ENCODE measurements at regions not wholly inside any gene's neighbourhood (a gene's known extent, or its start where the extent isn't known, plus 50 kb on each side); places are given as distances from the start of the nearest gene placed in this dataset.

DNA sequence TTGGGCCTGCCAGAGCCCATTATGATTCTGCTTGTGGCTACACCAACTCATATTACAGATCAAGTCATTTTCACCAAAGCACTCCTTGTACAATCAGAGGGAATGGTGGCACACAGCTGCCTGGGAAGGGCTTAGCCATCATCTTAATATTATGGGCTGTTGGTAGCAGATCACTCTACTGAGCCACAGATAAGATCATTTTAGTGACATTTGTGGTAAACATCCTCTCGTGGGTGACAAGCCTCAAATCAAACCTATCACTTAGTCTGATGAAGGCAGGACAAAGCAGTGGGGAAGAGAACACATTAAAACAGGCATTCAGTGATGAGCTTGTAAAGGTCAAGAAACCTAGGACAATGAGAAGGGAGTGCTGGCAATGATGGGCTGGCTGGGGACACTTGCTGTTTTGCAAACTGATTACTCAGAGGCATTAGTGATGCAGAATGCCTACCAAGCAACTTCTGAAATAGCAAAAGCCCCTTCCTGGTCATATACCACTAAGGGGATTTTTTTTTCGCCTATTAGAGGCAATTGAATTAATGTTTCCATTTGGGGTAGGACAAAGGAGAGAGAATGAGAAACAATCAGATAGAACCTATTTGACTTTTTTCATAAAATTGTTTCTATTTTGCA is 137.5 kb upstream of the WDR11 start:
- SMC1A ChIA-PET (ENCODE audit: uncharacterized antibody, unreplicated experiment), result no interaction called here
- no peak for DNase-seq (ENCODE audit: low read depth, low spot score)
- BruUV-seq (replicated peaks), result no TSS peak
- Histone ChIP-seq H3K79me2 (ENCODE audit: control insufficient read depth, insufficient read depth, low read length) (no peaks in the 10 kb centered on the region), H3K4me1 (ENCODE audit: control insufficient read depth, insufficient read depth, low read length) (no peaks in the 10 kb centered on the region), H2AFZ (ENCODE audit: control insufficient read depth, low read depth, low read length) (no peak overlapping the region), H3K36me3 (ENCODE audit: control insufficient read depth in 2 of 2, insufficient read depth in 2 of 2, low read length in 1 of 2) (no peaks in the 10 kb centered on the region), H4K20me1 (ENCODE audit: control insufficient read depth, insufficient read depth) (no peaks in the 10 kb centered on the region), H3K4me3 (no peak overlapping the region), H3K4me2 (ENCODE audit: control insufficient read depth, insufficient read depth) (no peak overlapping the region), H3K9me3 (replicated peaks; ENCODE audit: control insufficient read depth, insufficient read depth, low read length) (no peaks in the 10 kb centered on the region), H3K27ac (ENCODE audit: control insufficient read depth, insufficient read depth) (no peak overlapping the region), H3K9ac (ENCODE audit: control insufficient read depth, insufficient read depth, low read length) (no peak overlapping the region), H3K27me3 (replicated peaks in 1 of 2; ENCODE audit: control insufficient read depth in 2 of 2, insufficient read depth in 2 of 2, low read length in 1 of 2) (no peaks in the 10 kb centered on the region)
- RAD21 ChIA-PET (ENCODE audit: unreplicated experiment), result interaction anchor here (0.9 kb wide), 1 partner anchor 9 kb away, joined by 3 read pairs; no protein-coding TSS in a partner anchor
- 0% methylated on average over 2 of the region's 2 CpGs for WGBS (ENCODE audit: insufficient coverage, insufficient replicate concordance, low lambda C conversion rate, missing lambda C conversion rate)
- no peak for FAIRE-seq
- TF ChIP-seq SMAD1 (IDR thresholded peaks at IDR 0.05; ENCODE audit: low read depth, partially characterized antibody), result no peak
- TF ChIP-seq NR2F1 (conservative IDR thresholded peaks at IDR 0.05), result no peak
- no peak for TF ChIP-seq TCF3 (IDR thresholded peaks at IDR 0.05; ENCODE audit: borderline replicate concordance, insufficient read depth, low read depth, low read length)
- no peak for TF ChIP-seq HCFC1 (IDR thresholded peaks at IDR 0.05; ENCODE audit: low read length)
- TF ChIP-seq, protein P1, sequence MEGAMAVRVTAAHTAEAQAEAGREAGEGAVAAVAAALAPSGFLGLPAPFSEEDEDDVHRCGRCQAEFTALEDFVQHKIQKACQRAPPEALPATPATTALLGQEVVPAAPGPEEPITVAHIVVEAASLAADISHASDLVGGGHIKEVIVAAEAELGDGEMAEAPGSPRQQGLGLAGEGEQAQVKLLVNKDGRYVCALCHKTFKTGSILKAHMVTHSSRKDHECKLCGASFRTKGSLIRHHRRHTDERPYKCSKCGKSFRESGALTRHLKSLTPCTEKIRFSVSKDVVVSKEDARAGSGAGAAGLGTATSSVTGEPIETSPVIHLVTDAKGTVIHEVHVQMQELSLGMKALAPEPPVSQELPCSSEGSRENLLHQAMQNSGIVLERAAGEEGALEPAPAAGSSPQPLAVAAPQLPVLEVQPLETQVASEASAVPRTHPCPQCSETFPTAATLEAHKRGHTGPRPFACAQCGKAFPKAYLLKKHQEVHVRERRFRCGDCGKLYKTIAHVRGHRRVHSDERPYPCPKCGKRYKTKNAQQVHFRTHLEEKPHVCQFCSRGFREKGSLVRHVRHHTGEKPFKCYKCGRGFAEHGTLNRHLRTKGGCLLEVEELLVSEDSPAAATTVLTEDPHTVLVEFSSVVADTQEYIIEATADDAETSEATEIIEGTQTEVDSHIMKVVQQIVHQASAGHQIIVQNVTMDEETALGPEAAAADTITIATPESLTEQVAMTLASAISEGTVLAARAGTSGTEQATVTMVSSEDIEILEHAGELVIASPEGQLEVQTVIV (IDR thresholded peaks at IDR 0.05; ENCODE audit: borderline replicate concordance, partially characterized antibody), result no peak
- no peak for TF ChIP-seq BCL11A (IDR thresholded peaks at IDR 0.05; ENCODE audit: low read depth, low read length)
- TF ChIP-seq ZBED1 (IDR thresholded peaks at IDR 0.05; ENCODE audit: borderline replicate concordance), result no peak
- no peak for TF ChIP-seq KDM1A (IDR thresholded peaks at IDR 0.05; ENCODE audit: borderline replicate concordance)
- no peak for TF ChIP-seq NFXL1 (IDR thresholded peaks at IDR 0.05; ENCODE audit: borderline replicate concordance)
- no peak for TF ChIP-seq NFIC (IDR thresholded peaks at IDR 0.05; ENCODE audit: low read depth, low read length)
- no peak for TF ChIP-seq RUNX3 (IDR thresholded peaks at IDR 0.05; ENCODE audit: low read length)
- in situ Hi-C loops (cut with MboI) (no loop called here), intact Hi-C loops (cut with micrococcal nuclease; ENCODE audit: unreplicated experiment) (no loop called here)
- POLR2A ChIA-PET, result no interaction called here
- no peak for ATAC-seq
- CTCF ChIA-PET, result no interaction called here

All from GM12878 (cell line).